Transverse colon (tissue), 4 donors: ENCODE measurements at regions not wholly inside any gene's neighbourhood (a gene's known extent, or its start where the extent isn't known, plus 50 kb on each side); places are given as distances from the start of the nearest gene placed in this dataset.
A peak's percentile ranks its signal among the peaks of the same experiment; 100 is the strongest.

ENCODE experiments used
- DNase-seq: peaks from one replicate; pipeline ENCODE4 v3.0.0-alpha.2; 2019
- H3K27ac ChIP-seq, 4 donors: fragments of 200-600 bp; sonication (generic); 2 replicates each; pipeline ENCODE4 v1.5.1; 2016 to 2018; ENCODE audit warnings: inconsistent platforms in 4 of 4
- H3K27me3 ChIP-seq: fragments of 200-600 bp; sonication (generic); 2 replicates; pipeline ENCODE4 v1.5.1; 2017; ENCODE audit warnings: inconsistent platforms
- H3K36me3 ChIP-seq, 4 donors: fragments of 200-600 bp; sonication (generic); 2 replicates each; pipeline ENCODE4 v1.5.1; 2017 to 2019; ENCODE audit warnings: inconsistent platforms in 4 of 4
- H3K4me1 ChIP-seq, 4 donors: fragments of 200-600 bp; sonication (generic); 2 replicates each; pipeline ENCODE4 v1.5.1; 2017 to 2020; ENCODE audit warnings: inconsistent platforms in 4 of 4
- H3K4me3 ChIP-seq, 4 donors: fragments of 200-600 bp; sonication (generic); 1 replicate in 1 of 4; 2 replicates in 3 of 4; pipeline versions ENCODE4 v1.5.1 to v1.6.1; 2017 to 2019; ENCODE audit warnings: inconsistent platforms in 4 of 4
- H3K9me3 ChIP-seq, 2 donors: fragments of 200-600 bp; sonication (generic); 2 replicates each; pipeline ENCODE4 v1.5.1; 2017 to 2019; ENCODE audit warnings: inconsistent platforms in 2 of 2
- CTCF ChIP-seq, 5 experiments: fragments of 200-600 bp in 3 of 5; fragments of 450-650 bp in 2 of 5; sonication (generic) in 3 of 5; IDR thresholded peaks; 1 replicate in 2 of 5; 2 replicates in 3 of 5; pipeline ENCODE4 v1.5.1; 2016 to 2017; ENCODE audit warnings: antibody characterized with exemption in 5 of 5, inconsistent platforms in 3 of 5, mild to moderate bottlenecking in 2 of 5, moderate library complexity in 1 of 5
- EP300 ChIP-seq: sonication (generic); formaldehyde crosslinking; IDR thresholded peaks from one replicate; pipeline ENCODE4 v1.6.1; 2017; ENCODE audit warnings: antibody characterized with exemption, low read depth
- POLR2A ChIP-seq: fragments of 450-650 bp; IDR thresholded peaks from one replicate; pipeline ENCODE4 v1.6.1; 2016; ENCODE audit warnings: antibody characterized with exemption, mild to moderate bottlenecking, moderate library complexity
- POLR2AphosphoS5 ChIP-seq, 3 donors: sonication (generic); formaldehyde crosslinking; IDR thresholded peaks; one replicate each; pipeline ENCODE4 v1.6.1; 2016; ENCODE audit warnings: antibody characterized with exemption in 3 of 3
- WGBS, 2 donors: methylation state at CpG; one replicate each; pipeline ENCODE4 v1.1.5; 2018; ENCODE audit warnings: low coverage in 1 of 2; 5-methylcytosine and 5-hydroxymethylcytosine counted together
- in situ Hi-C, 4 donors: fragments of 200-750 bp; cut with MboI; loops; one replicate each; pipeline versions ENCODE4 v1.15.0 to v1.15.1; 2017; ENCODE audit warnings: low sequenced_read_pairs in 3 of 4, low pct_ligation_motif_present in 1 of 4, low pct_unique_long_range_greater_than_20kb in 1 of 4
- intact Hi-C: fragments of 100-400 bp; cut with DNase I; formaldehyde crosslinking; loops from one replicate; pipeline ENCODE4 v1.15.1; 2023; ENCODE audit warnings: low total_unique reads

GRCh38 chr9:16248822-16249221, 621.6 kb downstream of the BNC2 start:
- no peaks in the 10 kb centered on the region for H3K9me3 ChIP-seq
- WGBS, 2 donors = 70 to 82% methylated on average over 4 to 6 of the region's 6 CpGs
- H3K27ac ChIP-seq = no peak overlapping the region
- intact Hi-C loops (no loop called here), in situ Hi-C loops (no loop called here)
- no peak for DNase-seq
- no peak overlapping the region for H3K4me3 ChIP-seq
- TF ChIP-seq POLR2AphosphoS5 (IDR thresholded peaks at IDR 0.05) = peak in 1 of 3 donors; percentile 68
- TF ChIP-seq CTCF (IDR thresholded peaks at IDR 0.05) = no peak
- no peaks in the 10 kb centered on the region for H3K4me1 ChIP-seq
- H3K36me3 ChIP-seq = no peaks in the 10 kb centered on the region
- no peaks in the 10 kb centered on the region for H3K27me3 ChIP-seq

- Histone ChIP-seq H3K27ac (no peak overlapping the region), H3K4me1 (no peaks in the 10 kb centered on the region), H3K36me3 (no peaks in the 10 kb centered on the region), H3K9me3 (no peaks in the 10 kb centered on the region), H3K27me3 (no peaks in the 10 kb centered on the region), H3K4me3 (no peak overlapping the region)
- no peak for TF ChIP-seq EP300
- TF ChIP-seq POLR2AphosphoS5 (IDR thresholded peaks at IDR 0.05) = no peak
- TF ChIP-seq POLR2A = no peak
- no peak for TF ChIP-seq CTCF (IDR thresholded peaks at IDR 0.05)
- in situ Hi-C loops = no loop called here
- no peak for DNase-seq
- WGBS, 2 donors = 71 to 72% methylated on average over 4 to 5 of the region's 5 CpGs
- intact Hi-C loops = no loop called here
Measured at GRCh38 chr9:16252616-16253015, 617.9 kb downstream of the BNC2 start.

- in situ Hi-C loops = no loop called here
Measured at GRCh38 chr9:16254674-16255073, 615.8 kb downstream of the BNC2 start.

GRCh38 chr9:16255217-16255616, 615.3 kb downstream of the BNC2 start:
- WGBS, 2 donors = 64 to 85% methylated on average over 3 to 4 of the region's 4 CpGs
- Histone ChIP-seq H3K27me3 (no peaks in the 10 kb centered on the region), H3K9me3 (no peaks in the 10 kb centered on the region), H3K4me1 (no peaks in the 10 kb centered on the region), H3K4me3 (no peak overlapping the region), H3K36me3 (no peaks in the 10 kb centered on the region), H3K27ac (no peak overlapping the region)
- DNase-seq = no peak
- intact Hi-C loops = no loop called here
- in situ Hi-C loops = no loop called here
- TF ChIP-seq POLR2AphosphoS5 (IDR thresholded peaks at IDR 0.05) (no peak), CTCF (IDR thresholded peaks at IDR 0.05) (no peak), EP300 (no peak), POLR2A (no peak)

More at GRCh38 chr9:16254674-16255073, 615.8 kb downstream of the BNC2 start:
- H3K27ac ChIP-seq = no peak overlapping the region
- intact Hi-C loops = no loop called here
- no peak for DNase-seq
- H3K4me3 ChIP-seq = no peak overlapping the region
- no peaks in the 10 kb centered on the region for H3K9me3 ChIP-seq
- 75% methylated on average over 1 to 4 of the region's 4 CpGs for WGBS, 2 donors
- no peaks in the 10 kb centered on the region for H3K27me3 ChIP-seq
- H3K4me1 ChIP-seq = no peaks in the 10 kb centered on the region
- no peak for TF ChIP-seq CTCF (IDR thresholded peaks at IDR 0.05)
- no peaks in the 10 kb centered on the region for H3K36me3 ChIP-seq
